Neuronal stem cell (in vitro differentiated cells): ENCODE measurements at regions not wholly inside any gene's neighbourhood (a gene's known extent, or its start where the extent isn't known, plus 50 kb on each side); places are given as distances from the start of the nearest gene placed in this dataset.

Experiments
- DNase-seq: peaks from one replicate; pipeline ENCODE4 v3.0.0-alpha.2; 2013; ENCODE audit warnings: low spot score
- H2AFZ ChIP-seq: one replicate; pipeline ENCODE4 v1.6.1; 2013; ENCODE audit warnings: mild to moderate bottlenecking, low read length, inconsistent platforms
- H2AK5ac ChIP-seq: 2 replicates; pipeline ENCODE4 v1.6.1; 2013; ENCODE audit warnings: low read depth, mild to moderate bottlenecking, inconsistent platforms, low read length, moderate library complexity, mixed read lengths
- H2BK120ac ChIP-seq: 2 replicates; pipeline ENCODE4 v1.6.1; 2013; ENCODE audit warnings: low read depth, mild to moderate bottlenecking, inconsistent platforms, low read length, moderate library complexity, mixed read lengths
- H2BK12ac ChIP-seq: one replicate; pipeline ENCODE4 v1.6.1; 2013; ENCODE audit warnings: low read length, inconsistent platforms
- H2BK15ac ChIP-seq: 2 replicates; pipeline ENCODE4 v1.6.1; 2013; ENCODE audit warnings: mild to moderate bottlenecking, low read length, inconsistent platforms, mixed read lengths
- H2BK5ac ChIP-seq: one replicate; pipeline ENCODE4 v1.6.1; 2013; ENCODE audit warnings: inconsistent platforms, mild to moderate bottlenecking, low read length, moderate library complexity
- H3K14ac ChIP-seq: one replicate; pipeline ENCODE4 v1.6.1; 2013; ENCODE audit warnings: low read length, inconsistent platforms
- H3K18ac ChIP-seq: 2 replicates; pipeline ENCODE4 v1.6.1; 2013; ENCODE audit warnings: low read length, inconsistent platforms
- H3K23ac ChIP-seq: 2 replicates; pipeline ENCODE4 v1.6.1; 2013; ENCODE audit warnings: low read depth, mild to moderate bottlenecking, mixed read lengths, low read length, inconsistent platforms; ENCODE audit not compliant: poor library complexity
- H3K27ac ChIP-seq: replicated peaks from 3 replicates; pipeline ENCODE4 v1.5.1; 2013; ENCODE audit warnings: low read length, inconsistent platforms
- H3K27me3 ChIP-seq, 3 experiments: 2 replicates each; pipeline ENCODE4 v1.6.1; 2013; ENCODE audit warnings: low read length in 3 of 3, mild to moderate bottlenecking in 2 of 3, inconsistent platforms in 1 of 3, low read depth in 1 of 3, mixed read lengths in 1 of 3, moderate library complexity in 1 of 3; ENCODE audit not compliant: control insufficient read depth in 3 of 3, insufficient read depth in 3 of 3
- H3K36me3 ChIP-seq, 2 donors: replicated peaks in 1 of 2; 2 replicates each; pipeline ENCODE4 v1.6.1; 2013; ENCODE audit warnings: low read length in 2 of 2; ENCODE audit not compliant: control insufficient read depth in 2 of 2, insufficient read depth in 2 of 2
- H3K4ac ChIP-seq: 2 replicates; pipeline ENCODE4 v1.6.1; 2013; ENCODE audit warnings: inconsistent platforms, mild to moderate bottlenecking, low read length, moderate library complexity
- H3K4me1 ChIP-seq, 2 donors: 1 replicate in 1 of 2; 2 replicates in 1 of 2; pipeline ENCODE4 v1.6.1; 2013; ENCODE audit warnings: low read length in 2 of 2, low read depth in 1 of 2; ENCODE audit not compliant: control insufficient read depth in 2 of 2, insufficient read depth in 1 of 2
- H3K4me2 ChIP-seq: one replicate; pipeline ENCODE4 v1.6.1; 2013; ENCODE audit warnings: mild to moderate bottlenecking, low read length, inconsistent platforms; ENCODE audit not compliant: insufficient read depth, poor library complexity, severe bottlenecking
- H3K4me3 ChIP-seq, 2 donors: 2 replicates each; pipeline ENCODE4 v1.5.1; 2013; ENCODE audit warnings: low read length in 2 of 2, mild to moderate bottlenecking in 2 of 2, inconsistent platforms in 1 of 2, moderate library complexity in 1 of 2
- H3K79me1 ChIP-seq: one replicate; pipeline ENCODE4 v1.6.1; 2013; ENCODE audit warnings: low read depth, mild to moderate bottlenecking, inconsistent platforms, low read length, moderate library complexity
- H3K9ac ChIP-seq: one replicate; pipeline ENCODE4 v1.6.1; 2013; ENCODE audit warnings: mild to moderate bottlenecking, low read depth, low read length, inconsistent platforms; ENCODE audit not compliant: poor library complexity
- H3K9me3 ChIP-seq, 2 donors: replicated peaks in 1 of 2; 2 replicates each; pipeline versions ENCODE3 to v1.6.1; 2013; ENCODE audit warnings: low read length in 2 of 2, mild to moderate bottlenecking in 2 of 2, inconsistent platforms in 1 of 2, low read depth in 1 of 2, mixed read lengths in 1 of 2, moderate library complexity in 1 of 2; ENCODE audit not compliant: control insufficient read depth in 2 of 2, insufficient read depth in 1 of 2
- H4K8ac ChIP-seq: one replicate; pipeline ENCODE4 v1.6.1; 2013; ENCODE audit warnings: low read depth, mild to moderate bottlenecking, inconsistent platforms, low read length, moderate library complexity
- H4K91ac ChIP-seq: one replicate; pipeline ENCODE4 v1.6.1; 2013; ENCODE audit warnings: low read length, low read depth, mild to moderate bottlenecking, inconsistent platforms; ENCODE audit not compliant: poor library complexity
- WGBS, 2 donors: extraction: QIAGEN DNeasy Blood & Tissue Kit; methylation state at CpG; one replicate each; pipeline ENCODE4 v1.1.7; 2013; ENCODE audit warnings: missing lambda C conversion rate in 2 of 2, mixed read lengths in 1 of 2; ENCODE audit not compliant: insufficient read length in 2 of 2, insufficient replicate concordance in 1 of 2; ENCODE audit errors: extremely low coverage in 2 of 2; 5-methylcytosine and 5-hydroxymethylcytosine counted together
- small RNA-seq: library from polyadenylated mRNA; stranded (forward); fragments of <200 nt; extraction: miRNeasy Mini kit (QIAGEN cat#:217004); gene quantifications from one replicate; pipeline ENCODE3, GENCODE V24; 2013; ENCODE audit not compliant: insufficient read depth

- no CpG with 5 or more reads among the region's 1 CpG for WGBS, 2 donors
- peak; percentile 41 for DNase-seq
Observed at GRCh38 chr2:56132138-56132537, 51.7 kb upstream of the CCDC85A start.

GRCh38 chr2:56133441-56133840 lies 50.3 kb upstream of the CCDC85A start:
- Histone ChIP-seq H2BK120ac (no peak overlapping the region), H2BK12ac (no peak overlapping the region), H3K27ac (no peak overlapping the region), H3K18ac (no peak overlapping the region), H3K9ac (no peak overlapping the region), H4K91ac (no peak overlapping the region), H3K14ac (no peak overlapping the region), H2AFZ (no peak overlapping the region), H3K4ac (no peak overlapping the region), H3K4me1 (no peaks in the 10 kb centered on the region), H3K79me1 (peaks cover 4% of the 10 kb centered on the region), H3K36me3 (no peaks in the 10 kb centered on the region), H4K8ac (no peak overlapping the region), H3K9me3 (no peaks in the 10 kb centered on the region), H2AK5ac (no peak overlapping the region), H3K4me3 (no peak overlapping the region), H3K27me3 (no peaks in the 10 kb centered on the region), H3K4me2 (no peak overlapping the region), H2BK5ac (no peak overlapping the region), H2BK15ac (no peak overlapping the region), H3K23ac (no peak overlapping the region)
- no CpG with 5 or more reads among the region's 3 CpGs for WGBS, 2 donors
- DNase-seq, result no peak

More at GRCh38 chr2:56132138-56132537, 51.7 kb upstream of the CCDC85A start:
- Histone ChIP-seq H3K23ac (no peak overlapping the region), H3K9ac (no peak overlapping the region), H4K8ac (no peak overlapping the region), H3K4me1 (peaks cover 0 to 5% of the 10 kb centered on the region in 2 donors), H3K4me3 (no peak overlapping the region), H3K4ac (no peak overlapping the region), H2AK5ac (no peak overlapping the region), H2AFZ (no peak overlapping the region), H3K14ac (no peak overlapping the region), H2BK120ac (no peak overlapping the region), H3K27me3 (no peaks in the 10 kb centered on the region), H3K27ac (no peak overlapping the region), H3K36me3 (no peaks in the 10 kb centered on the region), H3K4me2 (no peak overlapping the region), H3K18ac (no peak overlapping the region), H2BK15ac (no peak overlapping the region), H3K79me1 (peaks cover 4% of the 10 kb centered on the region), H2BK12ac (no peak overlapping the region), H2BK5ac (no peak overlapping the region), H4K91ac (no peak overlapping the region), H3K9me3 (no peaks in the 10 kb centered on the region)

DNA sequence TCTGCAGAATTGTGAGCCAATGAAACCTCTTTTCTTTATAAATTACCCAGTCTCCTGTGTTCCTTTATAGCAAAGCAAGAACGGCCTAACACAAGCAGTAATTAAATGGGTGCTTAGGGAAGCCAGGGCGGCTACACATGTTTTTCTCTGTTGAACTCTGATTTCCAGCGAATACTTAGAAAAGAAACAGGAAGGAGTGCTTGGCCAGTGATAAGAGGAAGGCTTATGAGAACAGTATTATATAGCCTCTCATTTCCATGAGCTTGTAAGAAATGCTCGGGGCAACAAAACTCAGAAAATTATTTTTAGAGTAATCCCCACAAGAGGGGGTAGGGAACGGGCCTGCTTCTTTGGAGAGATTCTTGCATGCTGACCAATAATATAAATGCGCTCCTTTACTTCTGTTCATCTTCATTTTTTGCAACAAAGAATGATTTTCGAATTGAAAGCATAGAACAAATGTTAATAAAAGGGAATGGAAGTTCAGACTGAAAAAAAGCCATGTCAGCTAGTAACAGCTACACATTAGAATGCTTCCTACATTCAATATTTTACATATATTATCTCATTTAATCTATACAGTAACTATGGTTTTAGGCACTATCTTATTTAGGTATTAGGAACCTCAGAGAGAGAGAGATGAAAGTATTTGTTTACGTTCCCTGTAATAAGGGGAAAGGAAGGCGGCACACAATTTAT lies 49.7 kb upstream of the CCDC85A start:
- Histone ChIP-seq H3K79me1 (peaks cover 4% of the 10 kb centered on the region), H3K36me3 (no peaks in the 10 kb centered on the region)
- DNase-seq, result no peak

More for the DNA sequence above, 49.7 kb upstream of the CCDC85A start:
- no peak overlapping the region for H2AK5ac ChIP-seq
- H2AFZ ChIP-seq, result no peak overlapping the region
- H3K4me2 ChIP-seq, result no peak overlapping the region
- H3K4me1 ChIP-seq, result no peaks in the 10 kb centered on the region
- H2BK12ac ChIP-seq, result no peak overlapping the region
- H3K27ac ChIP-seq, result no peak overlapping the region
- no peak overlapping the region for H3K18ac ChIP-seq
- H2BK5ac ChIP-seq, result no peak overlapping the region
- H2BK15ac ChIP-seq, result no peak overlapping the region
- no CpG with 5 or more reads among the region's 9 CpGs for WGBS, 2 donors
- no peak overlapping the region for H3K9ac ChIP-seq
- no peak overlapping the region for H3K4me3 ChIP-seq
- H3K9me3 ChIP-seq, result no peaks in the 10 kb centered on the region
- no peak overlapping the region for H4K8ac ChIP-seq
- no peak overlapping the region for H2BK120ac ChIP-seq
- no peak overlapping the region for H3K23ac ChIP-seq
- H3K4ac ChIP-seq, result no peak overlapping the region
- H4K91ac ChIP-seq, result no peak overlapping the region
- H3K14ac ChIP-seq, result no peak overlapping the region
- H3K27me3 ChIP-seq, result no peaks in the 10 kb centered on the region

Small RNAs in the stretch of these regions (small RNA-seq; reads per million reads assigned to genes)
- gene MIR216A (238 reads per million, percentile 98 among the genes with 10 or more reads in this experiment), gene MIR216B (820 reads per million, percentile 99 among the genes with 10 or more reads in this experiment), gene MIR217 (132 reads per million, percentile 97 among the genes with 10 or more reads in this experiment)
